T-helper 2 cell (primary cell): ENCODE measurements at regions not wholly inside any gene's neighbourhood (a gene's known extent, or its start where the extent isn't known, plus 50 kb on each side); places are given as distances from the start of the nearest gene placed in this dataset.
"Not testable (repeated sequence)": the region's sequence is repeated elsewhere in the genome, so short reads cannot be mapped to it uniquely, and the experiment has no call there.

Source experiments
- DNase-seq, 5 experiments: peaks; one replicate each; pipeline versions ENCODE4 v3.0.0 to v3.0.0-alpha.2; 2012 to 2022

GRCh38 chr14:19172745-19173144 lies 205.5 kb downstream of the POTEM start:
- DNase-seq, result not testable (repeated sequence)

- DNase-seq, result not testable (repeated sequence)
Measured at GRCh38 chr14:19173188-19173587, 206.0 kb downstream of the POTEM start.

GRCh38 chr14:19177435-19177834 lies 210.2 kb downstream of the POTEM start:
- DNase-seq, result not testable (repeated sequence)

GRCh38 chr14:19180297-19180696 lies 213.1 kb downstream of the POTEM start:
- not testable (repeated sequence) for DNase-seq

GRCh38 chr14:19180881-19181280 lies 213.6 kb downstream of the POTEM start:
- DNase-seq, result not testable (repeated sequence)

GRCh38 chr14:19195146-19195545 lies 227.9 kb downstream of the POTEM start:
- not testable (repeated sequence) for DNase-seq

- not testable (repeated sequence) for DNase-seq
Measured at GRCh38 chr14:19197488-19198234, 230.4 kb downstream of the POTEM start.

GRCh38 chr14:19198341-19198740 lies 231.1 kb downstream of the POTEM start:
- DNase-seq, result not testable (repeated sequence)

GRCh38 chr14:19201394-19202052 lies 232.6 kb downstream of the POTEG start:
- DNase-seq, result not testable (repeated sequence)

- DNase-seq, result not testable (repeated sequence)
Measured at GRCh38 chr14:19202053-19202442, 232.1 kb downstream of the POTEG start.

GRCh38 chr14:19203250-19203972 lies 230.7 kb downstream of the POTEG start:
- not testable (repeated sequence) for DNase-seq

GRCh38 chr14:19204827-19205226 lies 229.3 kb downstream of the POTEG start:
- not testable (repeated sequence) for DNase-seq

GRCh38 chr14:19216480-19216879 lies 217.7 kb downstream of the POTEG start:
- not testable (repeated sequence) for DNase-seq

GRCh38 chr14:19219423-19219822 lies 214.7 kb downstream of the POTEG start:
- DNase-seq, result not testable (repeated sequence)

- not testable (repeated sequence) for DNase-seq
Measured at GRCh38 chr14:19231421-19231820, 202.7 kb downstream of the POTEG start.

GRCh38 chr14:19234059-19234458 lies 200.1 kb downstream of the POTEG start:
- not testable (repeated sequence) for DNase-seq

- not testable (repeated sequence) for DNase-seq
Measured at GRCh38 chr14:19237656-19238055, 196.5 kb downstream of the POTEG start.

GRCh38 chr14:19238584-19238983 lies 195.6 kb downstream of the POTEG start:
- DNase-seq, result not testable (repeated sequence)

- DNase-seq, result not testable (repeated sequence)
Measured at GRCh38 chr14:19239981-19240380, 194.2 kb downstream of the POTEG start.

GRCh38 chr14:19240387-19240786 lies 193.8 kb downstream of the POTEG start:
- DNase-seq, result not testable (repeated sequence)

GRCh38 chr14:19241451-19241850 lies 192.7 kb downstream of the POTEG start:
- not testable (repeated sequence) for DNase-seq

- not testable (repeated sequence) for DNase-seq
Measured at GRCh38 chr14:19242529-19242928, 191.6 kb downstream of the POTEG start.

- DNase-seq, result not testable (repeated sequence)
Measured at GRCh38 chr14:19266908-19267307, 167.2 kb downstream of the POTEG start.
